NOMO-1 (cell line): ENCODE measurements at regions not wholly inside any gene's neighbourhood (a gene's known extent, or its start where the extent isn't known, plus 50 kb on each side); places are given as distances from the start of the nearest gene placed in this dataset.

Experiments used
- DNase-seq, 2 experiments: peaks; one replicate each; lab custom pipeline; 2025; ENCODE audit not compliant: unreplicated experiment in 2 of 2; lab: John Stamatoyannopoulos, UW

DNA sequence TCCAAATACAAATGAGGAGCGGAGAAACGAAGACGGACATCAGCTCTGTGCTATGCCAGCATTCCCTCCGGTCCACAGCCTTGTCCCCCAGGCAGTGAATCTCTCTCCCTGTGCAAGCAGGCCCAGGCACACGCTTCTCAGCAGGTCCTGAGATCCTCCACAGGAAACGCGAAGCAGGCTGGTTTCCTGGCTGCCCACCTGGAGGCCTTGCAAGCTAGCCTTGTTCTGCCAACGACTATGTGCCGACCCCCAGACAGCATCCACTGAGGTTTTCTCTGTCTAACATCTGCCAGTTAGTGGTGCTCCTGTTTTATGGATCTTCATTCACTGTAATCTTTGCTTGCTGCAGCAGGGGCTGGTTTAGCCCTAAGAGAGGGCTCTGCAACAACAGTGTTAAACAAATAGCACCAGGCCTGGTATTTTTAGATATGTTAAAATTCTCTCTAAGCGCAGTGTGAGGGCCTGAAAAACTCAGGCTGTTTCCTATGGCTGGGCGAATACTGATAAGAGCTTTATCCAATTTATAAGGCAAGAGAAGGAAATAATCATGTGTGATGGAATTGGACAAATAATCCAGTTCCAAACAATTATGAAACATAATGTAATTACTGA lies 386.0 kb upstream of the ARID1B start:
- DNase-seq, result no peak

DNA sequence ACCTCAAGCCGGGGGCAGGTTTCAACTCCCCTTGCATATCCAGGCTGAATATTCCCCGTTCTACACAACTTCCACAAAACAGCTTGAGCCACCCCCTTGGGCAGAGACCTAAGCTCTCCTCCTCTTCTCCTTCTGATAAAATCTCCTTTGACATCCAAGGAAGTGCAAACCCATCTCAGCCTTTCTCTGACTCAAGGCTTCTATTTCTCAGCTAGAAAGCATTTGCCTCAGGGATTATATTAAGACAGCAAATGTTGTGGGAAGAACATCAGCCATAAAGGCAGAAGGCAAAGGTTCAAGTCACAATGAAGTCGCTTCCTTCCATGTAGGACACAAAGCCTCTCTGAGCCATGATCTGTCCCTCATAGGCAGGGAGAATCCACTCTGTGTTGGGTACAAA lies 386.6 kb upstream of the ARID1B start:
- DNase-seq, result no peak

DNA sequence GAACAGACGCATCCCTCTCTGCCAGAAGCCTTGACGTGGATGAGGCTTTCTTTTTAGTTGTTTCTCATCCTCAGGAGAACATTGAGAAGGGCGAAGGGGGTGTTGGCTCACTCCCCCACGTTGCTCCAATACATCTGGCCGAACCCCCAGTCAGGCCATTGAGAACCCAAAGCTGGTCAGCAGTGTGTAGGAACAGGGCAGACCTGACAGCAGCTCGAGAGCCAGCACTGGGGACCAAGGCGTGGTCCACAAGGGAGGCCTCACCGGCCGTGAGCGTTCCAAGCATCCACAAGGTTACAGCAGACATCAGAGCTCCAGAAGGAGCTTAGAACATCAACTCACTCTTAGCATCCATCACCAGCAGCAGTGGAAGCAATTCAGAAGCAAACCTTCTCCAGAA lies 387.9 kb upstream of the ARID1B start:
- DNase-seq, result no peak

DNA sequence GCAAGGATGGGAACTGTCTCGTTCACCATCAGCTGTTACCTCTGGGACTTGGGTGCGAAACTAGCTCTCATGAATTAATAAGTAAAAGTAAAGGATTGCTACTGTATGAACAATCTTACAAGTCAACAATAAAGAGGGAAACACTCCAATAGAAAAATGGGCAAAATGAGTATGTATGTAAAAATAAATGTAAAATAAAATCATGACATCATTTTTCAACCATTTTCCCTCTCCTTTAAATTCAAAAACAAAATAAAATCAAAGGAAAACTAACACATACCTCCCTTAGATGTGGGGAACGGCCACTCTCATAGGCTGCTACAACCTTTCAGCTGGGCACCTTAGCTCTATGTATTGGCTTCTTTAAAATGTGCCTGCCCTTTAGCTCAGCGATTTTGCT lies 389.7 kb upstream of the ARID1B start:
- no peak for DNase-seq

DNA sequence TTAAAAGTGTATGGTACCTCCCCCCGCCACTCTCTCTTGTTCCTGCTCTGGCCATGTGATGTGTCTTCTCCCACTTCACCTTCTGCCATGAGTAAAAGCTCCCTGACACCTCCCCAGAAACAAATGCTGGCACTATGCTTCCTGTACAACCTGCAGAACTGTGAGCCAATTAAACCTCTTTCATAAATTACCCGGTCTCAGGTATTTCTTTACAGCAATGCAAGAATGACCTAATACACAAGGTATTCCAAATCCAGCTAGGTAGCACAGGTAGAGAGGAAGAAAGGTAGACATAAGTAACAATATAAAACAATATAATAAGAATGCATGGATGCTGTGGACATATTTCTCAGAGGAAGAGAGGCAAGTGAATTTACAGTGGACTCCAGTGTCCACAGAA lies 394.1 kb upstream of the ARID1B start:
- DNase-seq, result no peak

DNA sequence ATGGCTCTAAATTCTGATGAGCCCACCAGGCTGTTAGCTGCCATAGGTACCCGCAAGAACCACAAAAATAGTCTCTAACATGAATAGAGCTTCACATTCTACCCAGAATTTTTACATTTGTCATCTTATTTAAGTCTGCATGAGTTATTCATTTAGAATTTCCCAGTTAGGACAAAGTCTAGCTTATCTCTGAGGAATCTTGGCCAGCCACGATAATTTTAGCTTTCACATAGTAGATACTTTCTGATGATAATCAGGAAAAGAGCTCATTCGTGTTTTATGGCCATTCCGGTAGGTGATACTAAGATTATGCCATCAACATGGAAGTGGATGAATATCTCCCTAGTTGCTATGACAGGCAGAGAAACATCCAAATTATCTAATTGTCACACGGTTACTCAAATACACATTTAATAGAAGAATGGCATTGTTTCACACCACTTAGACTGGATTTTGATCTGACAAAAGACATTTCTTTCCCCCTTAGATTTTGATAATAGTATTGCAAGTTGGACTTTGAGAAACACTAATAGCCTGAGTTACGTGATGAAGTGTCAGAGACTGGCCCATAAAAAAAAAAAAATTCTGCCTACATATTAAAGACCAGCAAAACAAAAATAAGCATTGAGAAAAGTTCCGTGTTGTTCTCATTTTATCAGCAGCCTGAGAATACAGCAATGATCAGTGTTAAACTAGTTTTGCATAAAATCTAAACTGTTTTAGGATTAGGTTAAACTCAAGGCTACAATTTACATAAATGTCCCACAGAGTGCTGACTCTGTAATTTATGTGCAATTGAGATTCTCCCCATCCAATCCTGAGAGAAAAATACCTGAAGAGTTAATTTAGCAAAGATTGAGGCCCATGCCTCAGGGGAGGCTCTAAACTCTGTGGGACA lies 397.5 kb upstream of the ARID1B start:
- no peak for DNase-seq

DNA sequence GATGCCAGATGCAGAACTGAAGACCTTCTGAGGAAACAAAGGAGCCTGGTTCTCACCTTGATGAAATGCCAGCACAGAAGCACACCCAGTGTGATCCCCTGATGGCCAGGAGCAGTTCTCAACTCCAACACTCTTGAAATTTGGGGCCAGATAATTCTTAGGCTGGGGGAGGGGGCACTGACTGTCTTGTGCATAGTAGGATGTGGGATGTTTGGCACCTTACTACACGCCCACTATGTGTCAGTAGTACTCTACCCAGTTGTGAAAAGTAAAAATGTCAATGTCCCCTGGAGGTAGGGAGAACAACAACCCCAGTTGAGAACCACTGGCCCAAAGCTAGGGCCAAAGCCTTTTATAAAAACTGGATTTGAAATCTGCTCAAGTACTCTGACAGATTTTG lies 398.3 kb upstream of the ARID1B start:
- no peak for DNase-seq

DNA sequence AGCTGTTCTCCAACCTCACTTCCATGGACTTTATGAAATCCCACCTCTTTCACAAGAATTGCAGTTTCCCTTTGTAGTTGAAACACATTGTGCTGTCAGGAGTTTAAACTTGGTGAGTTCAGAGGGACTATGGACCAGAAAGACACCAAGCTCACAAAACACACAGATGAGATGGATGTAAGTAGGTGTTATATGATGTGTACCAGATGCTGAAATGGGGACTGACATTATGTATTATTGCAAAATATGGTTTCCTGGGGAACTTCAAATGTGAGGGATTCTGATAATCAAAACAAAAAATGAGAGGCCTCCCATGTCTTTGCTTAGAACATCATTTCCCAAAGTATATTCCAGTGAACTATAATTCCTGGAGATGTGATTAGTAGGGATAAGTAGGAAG lies 401.1 kb upstream of the ARID1B start:
- no peak for DNase-seq

DNA sequence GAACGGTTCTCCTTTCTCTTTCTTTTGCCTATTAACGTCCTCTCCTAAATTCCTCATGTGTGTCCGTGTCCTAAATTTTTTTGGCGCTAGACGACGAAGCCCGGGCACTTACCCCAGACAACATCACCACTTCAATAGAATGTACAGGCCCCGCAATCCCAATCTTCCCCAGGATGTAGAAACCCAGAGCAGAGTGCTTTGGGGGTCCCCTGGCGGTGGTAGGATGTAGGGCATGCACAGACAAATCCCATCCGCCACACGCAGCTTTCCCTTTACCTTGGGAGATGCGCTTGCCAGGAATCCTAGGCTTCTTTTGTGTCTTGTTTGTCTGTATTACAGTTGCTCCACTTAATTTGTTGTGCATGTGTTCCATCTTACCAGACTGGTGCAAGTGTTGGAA lies 417.3 kb upstream of the ARID1B start:
- no peak for DNase-seq

DNA sequence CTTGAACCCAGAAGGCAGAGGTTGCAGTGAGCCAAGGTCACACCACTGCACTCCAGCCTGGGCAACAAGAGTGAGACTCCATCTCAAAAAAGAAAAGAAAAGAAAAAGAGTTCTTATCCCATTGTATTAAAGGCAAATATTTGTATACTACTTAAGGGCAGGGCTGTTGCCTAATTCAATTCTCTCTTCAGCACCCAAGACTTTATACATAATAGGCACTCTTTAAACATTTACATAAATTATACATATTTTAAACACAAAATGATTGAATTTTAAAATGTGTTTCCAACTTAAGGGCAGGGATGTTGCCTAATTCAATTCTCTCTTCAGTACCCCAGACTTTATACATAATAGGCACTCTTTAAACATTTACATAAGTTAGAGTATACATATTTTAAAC lies 424.3 kb upstream of the ARID1B start:
- DNase-seq, result no peak

DNA sequence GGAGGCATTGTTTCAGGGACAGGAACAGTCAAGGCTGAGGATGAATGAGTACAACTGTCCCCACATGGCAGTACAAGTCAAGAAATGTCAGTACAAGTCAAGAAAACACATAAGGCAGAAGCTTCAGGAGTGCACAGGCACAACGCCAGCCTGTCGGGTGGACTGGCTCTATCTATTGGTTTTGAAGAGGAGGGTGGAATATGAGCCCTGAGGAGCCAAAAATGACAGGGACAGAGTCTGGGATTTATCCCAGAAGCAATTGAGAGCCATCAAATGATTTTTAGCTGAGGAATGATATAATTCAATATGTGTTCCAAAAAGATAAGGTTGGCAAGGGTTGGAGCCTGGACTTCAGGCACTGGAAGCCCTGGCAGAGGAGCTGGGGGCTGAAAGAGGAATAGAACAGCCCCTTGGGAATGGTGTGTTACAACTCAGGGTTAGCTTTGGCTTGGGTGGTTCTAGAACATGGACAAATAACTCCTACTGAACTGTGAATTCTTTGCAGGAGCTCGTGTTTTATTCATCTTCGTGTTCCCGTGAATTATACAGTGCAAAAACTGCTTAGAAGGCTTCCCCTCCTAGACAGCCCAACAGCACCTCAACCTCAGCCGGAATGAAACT lies 425.7 kb upstream of the ARID1B start:
- DNase-seq, result no peak

DNA sequence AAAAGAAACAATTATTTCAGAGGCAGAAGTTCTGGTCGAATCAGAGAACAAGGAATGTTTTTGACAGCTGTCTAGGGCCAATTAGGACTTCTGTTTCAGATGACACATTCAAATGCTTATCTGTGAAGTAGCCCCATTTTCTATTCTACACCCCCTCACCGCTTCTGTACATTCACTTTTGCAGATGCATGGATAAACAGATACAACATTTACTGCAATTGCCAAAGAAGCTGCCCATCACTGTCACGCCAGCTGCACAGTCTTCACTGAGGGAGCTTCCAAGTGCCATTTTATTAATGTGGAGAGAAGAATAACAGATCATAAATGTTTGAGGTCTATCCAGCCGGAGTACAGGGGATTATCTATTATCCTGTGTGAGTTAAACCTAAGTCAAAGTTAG lies 426.8 kb upstream of the ARID1B start:
- DNase-seq, result no peak

DNA sequence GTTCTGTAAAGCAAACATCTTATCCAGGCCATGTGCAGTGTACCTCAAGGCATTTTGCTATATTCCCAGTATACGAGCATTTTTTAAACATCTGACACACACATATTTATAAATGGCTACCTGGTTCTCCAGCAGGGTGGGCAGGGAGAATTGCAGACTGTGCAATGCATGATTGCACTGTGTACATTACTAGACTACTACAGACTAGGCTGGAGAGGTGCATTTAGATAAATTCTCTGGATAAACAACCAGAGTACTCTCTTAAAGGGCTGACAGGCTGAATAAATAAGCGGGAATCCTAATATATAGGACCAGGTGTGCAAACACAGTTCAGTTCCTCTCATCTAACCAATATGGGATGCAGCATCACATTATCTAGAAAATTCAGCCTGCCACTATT lies 428.3 kb upstream of the ARID1B start:
- no peak for DNase-seq

DNA sequence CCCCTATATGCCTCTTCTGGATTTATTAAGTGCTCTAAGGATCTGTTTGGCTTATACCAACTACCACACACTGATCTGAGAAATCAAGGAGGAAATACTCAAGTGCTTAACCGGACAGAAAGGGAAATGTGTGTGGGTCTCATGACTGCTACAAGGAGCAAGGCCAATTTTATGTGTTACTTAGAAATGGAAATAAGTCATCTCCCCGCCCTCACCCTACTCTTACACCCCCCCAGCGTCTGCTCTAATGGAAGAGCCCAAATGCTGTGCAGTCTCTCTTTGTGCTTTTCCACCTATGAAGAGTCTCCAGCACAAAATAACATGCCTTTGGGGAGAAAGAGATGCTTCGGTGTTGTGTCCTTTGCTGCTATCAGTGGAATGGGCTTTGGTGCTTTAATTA lies 428.8 kb upstream of the ARID1B start:
- DNase-seq, result no peak

DNA sequence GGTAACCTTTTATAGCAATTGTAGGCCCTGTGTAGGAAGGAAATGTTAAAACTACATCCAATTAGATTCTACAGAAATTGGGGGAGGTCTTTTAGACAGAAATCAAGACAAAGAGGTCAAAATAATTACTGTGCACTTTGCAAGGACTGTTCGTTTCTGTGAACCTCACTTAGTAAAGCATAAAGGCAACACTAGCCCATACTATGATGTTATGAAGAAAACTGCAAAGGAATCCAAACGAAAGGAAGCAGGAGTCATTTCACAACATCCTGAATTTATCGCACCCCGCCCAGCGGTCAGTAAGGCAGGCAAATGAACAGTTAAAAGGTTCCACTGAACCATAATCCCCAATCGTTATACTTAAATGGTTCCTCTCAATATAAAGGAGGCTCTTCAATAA lies 429.5 kb upstream of the ARID1B start:
- no peak for DNase-seq

DNA sequence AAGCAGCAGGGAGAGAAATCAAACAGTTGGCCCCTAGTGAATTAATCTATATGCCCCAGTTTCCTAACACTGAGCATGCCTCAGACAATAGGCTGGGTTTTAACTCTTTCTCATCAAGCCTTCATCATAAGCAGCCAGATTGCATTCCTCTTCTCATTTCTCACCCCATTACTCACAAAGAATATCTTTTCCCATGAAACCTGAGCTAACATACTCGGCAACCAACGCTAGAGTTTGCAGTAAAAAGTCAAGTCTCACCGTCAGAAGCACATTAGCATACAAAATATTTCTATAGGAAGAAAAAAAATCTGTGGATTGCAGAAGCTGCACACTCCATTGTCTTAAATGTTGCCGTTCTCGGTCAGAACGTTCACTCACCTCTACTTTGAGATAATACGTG lies 429.9 kb upstream of the ARID1B start:
- no peak for DNase-seq

DNA sequence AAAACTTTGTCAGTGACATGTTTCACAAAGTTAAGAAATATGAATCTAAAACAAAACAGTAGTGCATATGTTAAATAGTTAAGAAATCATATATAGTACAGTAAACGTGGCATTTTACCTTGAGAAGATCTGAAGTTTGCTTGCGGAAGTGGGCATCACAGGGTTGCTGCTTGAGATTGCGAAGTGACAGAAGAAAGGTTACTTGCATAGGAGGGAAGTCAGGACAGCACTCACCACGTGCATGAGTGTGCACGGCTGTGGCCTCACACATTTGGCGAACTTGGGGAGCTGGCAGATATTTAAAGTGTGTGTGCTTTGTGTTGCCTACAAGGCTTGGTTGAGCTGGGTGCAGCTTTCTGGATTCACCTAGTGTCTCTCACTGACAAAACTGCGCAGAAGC lies 431.5 kb upstream of the ARID1B start:
- no peak for DNase-seq

DNA sequence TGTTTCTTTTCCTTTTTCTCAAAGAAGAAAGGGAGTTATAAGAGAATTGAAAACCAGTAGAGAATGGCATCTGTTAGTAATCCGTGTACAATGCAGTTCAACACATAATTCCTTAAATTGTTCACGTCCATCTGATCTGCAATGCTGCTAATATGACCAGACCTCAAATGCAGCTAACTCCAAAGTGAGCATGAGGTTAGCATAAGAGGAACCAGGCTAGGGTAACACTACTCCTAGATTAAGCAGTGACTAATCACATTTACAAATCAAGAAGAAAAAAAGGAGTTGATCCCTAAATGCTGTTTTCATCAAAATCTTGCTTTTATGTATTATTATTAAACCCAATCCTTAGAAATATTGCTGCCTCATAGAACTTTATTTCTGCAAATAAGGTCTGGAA lies 432.7 kb upstream of the ARID1B start:
- no peak for DNase-seq

DNA sequence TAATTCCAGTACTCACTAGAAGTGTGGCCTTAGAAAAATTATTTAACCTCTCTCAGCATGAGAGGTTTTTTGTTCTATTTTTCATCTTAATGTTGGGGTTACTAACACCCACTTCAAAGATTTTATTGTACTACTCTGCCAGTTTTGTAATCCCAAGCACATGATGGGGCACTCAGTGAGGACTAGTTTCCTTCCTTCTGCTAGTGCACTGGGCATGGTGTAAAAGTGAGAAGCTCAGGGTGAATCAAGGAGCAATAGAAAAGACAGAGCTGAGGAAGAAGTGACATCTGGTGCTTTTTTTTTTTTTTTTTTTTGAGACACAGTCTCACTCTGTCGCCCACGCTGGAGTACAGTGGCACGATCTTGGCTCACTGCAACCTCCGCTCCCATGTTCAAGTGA lies 439.4 kb upstream of the ARID1B start:
- DNase-seq, result no peak

DNA sequence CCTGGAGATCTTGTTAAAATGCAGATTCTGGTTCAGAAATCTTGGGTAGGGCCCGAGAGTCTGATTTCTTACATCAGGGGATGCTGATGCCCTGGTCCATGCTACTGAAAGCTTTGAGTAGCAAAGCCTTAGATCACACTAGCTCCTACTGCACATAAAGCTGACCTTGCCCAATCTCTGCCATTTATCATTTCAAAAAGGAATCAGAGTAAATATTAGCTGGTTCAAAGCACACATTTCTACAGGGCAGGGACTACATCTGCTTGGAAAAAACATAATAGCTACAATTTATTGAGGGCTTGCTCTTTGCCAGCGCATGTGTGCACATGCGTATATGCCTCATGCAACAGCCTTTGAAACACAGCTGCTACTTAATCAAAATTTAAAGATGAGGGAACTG lies 440.4 kb upstream of the ARID1B start:
- DNase-seq, result no peak

DNA sequence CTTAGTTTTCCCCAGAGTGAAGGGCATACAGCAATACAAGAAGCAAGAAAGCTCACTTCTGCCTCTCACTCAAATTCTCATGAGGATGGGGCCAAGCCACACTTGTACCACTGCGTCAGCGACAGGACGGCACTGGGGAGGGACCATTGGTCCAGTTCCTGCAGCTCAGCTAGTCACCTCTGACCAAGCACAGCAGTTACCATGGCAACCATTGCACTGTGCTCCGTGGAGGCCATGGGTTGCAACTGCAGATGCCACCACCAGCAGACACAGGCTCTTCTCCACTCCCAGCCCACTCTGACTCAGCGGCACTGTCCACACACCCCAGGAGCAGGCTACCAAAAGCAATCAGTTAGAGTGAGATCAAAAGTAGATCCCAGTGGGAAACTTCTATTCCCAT lies 441.1 kb upstream of the ARID1B start:
- no peak for DNase-seq

DNA sequence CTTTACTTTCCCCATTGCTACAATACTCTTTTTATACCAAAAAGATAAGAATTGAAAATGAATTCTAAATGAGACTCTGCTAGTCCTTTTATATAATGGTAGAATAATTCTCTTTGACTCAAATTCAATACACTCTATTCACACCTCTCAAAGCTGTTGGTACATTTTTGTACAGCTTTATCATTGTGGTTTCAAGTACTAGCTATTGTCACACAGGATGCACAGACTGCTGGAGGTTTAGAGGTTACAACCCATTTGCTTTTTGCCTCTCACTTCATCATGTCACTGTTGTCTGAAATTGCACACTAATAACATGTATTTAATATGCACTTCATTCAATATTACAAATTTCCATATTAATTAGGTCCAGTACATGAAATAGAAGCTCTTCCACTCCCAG lies 442.2 kb upstream of the ARID1B start:
- no peak for DNase-seq
